Motor neuron (in vitro differentiated cells): ENCODE measurements at regions not wholly inside any gene's neighbourhood (a gene's known extent, or its start where the extent isn't known, plus 50 kb on each side); places are given as distances from the start of the nearest gene placed in this dataset.

Experiments
- ATAC-seq, 8 experiments: fragments of 200-7000 bp; cut with Tn5 transposase; replicated peaks in 6 of 8; 2 replicates each; pipeline ENCODE4 v1.8.0; 2021; ENCODE audit warnings: mild to moderate bottlenecking in 8 of 8, moderate library complexity in 8 of 8
- H3K27ac ChIP-seq, 2 donors: fragments of 250-450 bp; sonication (Bioruptor Pico); 2 replicates each; pipeline ENCODE4 v1.9.0; 2021; ENCODE audit warnings: antibody characterized with exemption in 2 of 2, mild to moderate bottlenecking in 2 of 2, moderate library complexity in 1 of 2
- H3K4me1 ChIP-seq, 2 donors: fragments of 250-450 bp; sonication (Bioruptor Pico); replicated peaks in 1 of 2; 2 replicates each; pipeline ENCODE4 v1.6.1; 2021; ENCODE audit warnings: antibody characterized with exemption in 2 of 2, mild to moderate bottlenecking in 2 of 2, moderate library complexity in 1 of 2
- H3K4me3 ChIP-seq, 5 donors: fragments of 250-450 bp; sonication (Bioruptor Pico); 2 replicates each; pipeline ENCODE4 v1.9.0; 2021; ENCODE audit warnings: antibody characterized with exemption in 5 of 5, mild to moderate bottlenecking in 5 of 5, moderate library complexity in 4 of 5
- WGBS, 10 experiments: fragments of 450-650 bp; shearing (Covaris generic); methylation state at CpG; one replicate each; pipeline ENCODE4 v1.0.0; 2022; 5-methylcytosine and 5-hydroxymethylcytosine counted together
- in situ Hi-C, 9 experiments: fragments of 400-800 bp; cut with MboI; loops; one replicate each; pipeline ENCODE4 v1.15.0; 2021; ENCODE audit warnings: low sequenced_read_pairs in 9 of 9, low pct_unique_long_range_greater_than_20kb in 2 of 9; ENCODE audit not compliant: unreplicated experiment in 9 of 9

- in situ Hi-C loops = no loop called here
- no peaks in the 10 kb centered on the region for H3K4me1 ChIP-seq
- ATAC-seq = no peak
- no peak overlapping the region for H3K27ac ChIP-seq
- WGBS, 10 experiments = 5 to 96% (median 82%) methylated on average over 1 to 4 of the region's 4 CpGs
- no peak overlapping the region for H3K4me3 ChIP-seq
Measured at GRCh38 chr13:34410678-34411077, 531.4 kb upstream of the NBEA start.

- WGBS, 10 experiments = 89 to 100% (median 96%) methylated on average over 1 of the region's 1 CpG; no CpG with 5 or more reads in 2 of the 10 experiments
- ATAC-seq = no peak
- no peaks in the 10 kb centered on the region for H3K4me1 ChIP-seq
Measured at GRCh38 chr13:34411177-34411576, 530.9 kb upstream of the NBEA start.

GRCh38 chr13:34411894-34412293 lies 530.2 kb upstream of the NBEA start:
- in situ Hi-C loops = no loop called here
- peak in 1 of 8 experiments; percentile 64 for ATAC-seq

More at GRCh38 chr13:34411177-34411576, 530.9 kb upstream of the NBEA start:
- Histone ChIP-seq H3K27ac (no peak overlapping the region), H3K4me3 (no peak overlapping the region)
- in situ Hi-C loops = no loop called here

GRCh38 chr13:34412295-34412694 lies 529.8 kb upstream of the NBEA start:
- in situ Hi-C loops = no loop called here
- Histone ChIP-seq H3K4me1 (no peaks in the 10 kb centered on the region), H3K4me3 (no peak overlapping the region), H3K27ac (no peak overlapping the region)
- ATAC-seq = no peak

More at GRCh38 chr13:34411894-34412293, 530.2 kb upstream of the NBEA start:
- 12 to 94% (median 72%) methylated on average over 1 to 4 of the region's 4 CpGs; no CpG with 5 or more reads in 1 of the 10 experiments for WGBS, 10 experiments
- no peaks in the 10 kb centered on the region for H3K4me1 ChIP-seq
- H3K4me3 ChIP-seq = no peak overlapping the region
- H3K27ac ChIP-seq = no peak overlapping the region

GRCh38 chr13:34412817-34413375 lies 529.2 kb upstream of the NBEA start:
- in situ Hi-C loops = no loop called here
- no peaks in the 10 kb centered on the region for H3K4me1 ChIP-seq
- peak in 1 of 8 experiments; percentile 24 for ATAC-seq
- H3K4me3 ChIP-seq = no peak overlapping the region
- H3K27ac ChIP-seq = no peak overlapping the region
- WGBS, 10 experiments = 0 to 100% (median 86%) methylated on average over 1 of the region's 2 CpGs; no CpG with 5 or more reads in 3 of the 10 experiments

- H3K27ac ChIP-seq = no peak overlapping the region
- no peak for ATAC-seq
- in situ Hi-C loops = no loop called here
- no peaks in the 10 kb centered on the region for H3K4me1 ChIP-seq
- no peak overlapping the region for H3K4me3 ChIP-seq
- WGBS, 10 experiments = 0 to 100% methylated on average over 1 of the region's 1 CpG; no CpG with 5 or more reads in 8 of the 10 experiments
Measured at GRCh38 chr13:34413538-34414210, 528.4 kb upstream of the NBEA start.

GRCh38 chr13:34414616-34415015 lies 527.5 kb upstream of the NBEA start:
- 60 to 100% (median 90%) methylated on average over 2 to 4 of the region's 4 CpGs for WGBS, 10 experiments
- in situ Hi-C loops = no loop called here
- no peak overlapping the region for H3K4me3 ChIP-seq
- no peak for ATAC-seq
- H3K27ac ChIP-seq = no peak overlapping the region
- no peaks in the 10 kb centered on the region for H3K4me1 ChIP-seq

- ATAC-seq = peak in 2 of 8 experiments; percentile 61 to 78
Measured at GRCh38 chr13:34416971-34417380, 525.1 kb upstream of the NBEA start.

GRCh38 chr13:34417896-34418295 lies 524.2 kb upstream of the NBEA start:
- ATAC-seq = no peak
- 28 to 91% (median 79%) methylated on average over 3 to 4 of the region's 4 CpGs; no CpG with 5 or more reads in 1 of the 10 experiments for WGBS, 10 experiments
- in situ Hi-C loops = no loop called here
- no peak overlapping the region for H3K4me3 ChIP-seq
- H3K27ac ChIP-seq = no peak overlapping the region
- H3K4me1 ChIP-seq = no peaks in the 10 kb centered on the region

More at GRCh38 chr13:34416971-34417380, 525.1 kb upstream of the NBEA start:
- no peaks in the 10 kb centered on the region for H3K4me1 ChIP-seq
- no peak overlapping the region for H3K27ac ChIP-seq
- no peak overlapping the region for H3K4me3 ChIP-seq
- in situ Hi-C loops = no loop called here
- 5 to 94% (median 46%) methylated on average over 1 to 5 of the region's 5 CpGs; no CpG with 5 or more reads in 2 of the 10 experiments for WGBS, 10 experiments

- Histone ChIP-seq H3K27ac (no peak overlapping the region), H3K4me1 (no peaks in the 10 kb centered on the region), H3K4me3 (no peak overlapping the region)
- 42 to 68% (median 60%) methylated on average over 1 to 5 of the region's 5 CpGs; no CpG with 5 or more reads in 3 of the 10 experiments for WGBS, 10 experiments
- ATAC-seq = peak in 5 of 8 experiments; percentile 28 to 91 (median 40)
- in situ Hi-C loops = no loop called here
Measured at GRCh38 chr13:34419025-34419424, 523.0 kb upstream of the NBEA start.

GRCh38 chr13:34419755-34420154 lies 522.3 kb upstream of the NBEA start:
- WGBS, 10 experiments = 0 to 86% (median 74%) methylated on average over 1 to 5 of the region's 6 CpGs; no CpG with 5 or more reads in 4 of the 10 experiments
- in situ Hi-C loops = no loop called here
- H3K27ac ChIP-seq = no peak overlapping the region
- H3K4me1 ChIP-seq = no peaks in the 10 kb centered on the region
- ATAC-seq = peak in 4 of 8 experiments; percentile 22 to 76 (median 54)
- no peak overlapping the region for H3K4me3 ChIP-seq

- 12 to 100% (median 78%) methylated on average over 1 to 3 of the region's 3 CpGs; no CpG with 5 or more reads in 3 of the 10 experiments for WGBS, 10 experiments
- peak in 2 of 8 experiments; percentile 55 to 79 for ATAC-seq
Measured at GRCh38 chr13:34420702-34421346, 521.2 kb upstream of the NBEA start.

GRCh38 chr13:34421347-34421719 lies 520.7 kb upstream of the NBEA start:
- ATAC-seq = no peak
- in situ Hi-C loops = no loop called here
- no peak overlapping the region for H3K27ac ChIP-seq

More at GRCh38 chr13:34420702-34421346, 521.2 kb upstream of the NBEA start:
- no peaks in the 10 kb centered on the region for H3K4me1 ChIP-seq
- H3K27ac ChIP-seq = no peak overlapping the region
- no peak overlapping the region for H3K4me3 ChIP-seq
- in situ Hi-C loops = no loop called here

More at GRCh38 chr13:34421347-34421719, 520.7 kb upstream of the NBEA start:
- Histone ChIP-seq H3K4me1 (no peaks in the 10 kb centered on the region), H3K4me3 (no peak overlapping the region)
